ENCODE measurements at regions not wholly inside any gene's neighbourhood (a gene's known extent, or its start where the extent isn't known, plus 50 kb on each side); places are given as distances from the start of the nearest gene placed in this dataset.

DNA sequence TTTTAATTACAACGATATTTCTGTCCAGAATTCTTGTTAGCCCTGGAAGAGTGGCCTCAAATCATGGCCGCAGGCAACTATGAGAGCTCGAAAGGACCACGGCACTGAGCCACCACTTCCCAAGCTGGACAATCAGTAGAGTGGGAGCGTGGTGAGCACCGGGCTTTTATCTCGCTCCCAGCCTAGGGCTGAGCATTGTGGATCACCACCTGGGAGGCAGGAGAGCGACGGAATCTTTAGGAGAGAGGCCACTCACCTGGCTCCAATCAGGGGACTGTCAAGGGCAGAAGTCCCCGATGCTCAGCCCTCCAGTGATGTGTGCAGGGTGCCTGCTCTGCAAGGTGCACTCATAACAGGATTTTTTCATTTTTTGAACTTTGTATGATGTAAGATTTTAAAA lies 377.1 kb upstream of the B3GAT1 start:
- H3K4me3 ChIP-seq (replicated peaks; ENCODE audit: low read depth, low read length) = no peak overlapping the region
- no peak for DNase-seq (ENCODE audit: extremely low read depth, low read depth)
- no peak for TF ChIP-seq CTCF (IDR thresholded peaks at IDR 0.05; ENCODE audit: low read depth, low read length, missing control alignments)

GRCh38 chr11:134786636-134787035 lies 374.6 kb upstream of the B3GAT1 start:
- no peak for DNase-seq (ENCODE audit: extremely low read depth, low read depth)
- no peak overlapping the region for H3K4me3 ChIP-seq (replicated peaks; ENCODE audit: low read depth, low read length)
- no peak for TF ChIP-seq CTCF (IDR thresholded peaks at IDR 0.05; ENCODE audit: low read depth, low read length, missing control alignments)

- DNase-seq (ENCODE audit: extremely low read depth, low read depth) = no peak
- no peak overlapping the region for H3K4me3 ChIP-seq (replicated peaks; ENCODE audit: low read depth, low read length)
- TF ChIP-seq CTCF (IDR thresholded peaks at IDR 0.05; ENCODE audit: low read depth, low read length, missing control alignments) = no peak
Observed at GRCh38 chr11:134785660-134786284, 373.7 kb upstream of the B3GAT1 start.

DNA sequence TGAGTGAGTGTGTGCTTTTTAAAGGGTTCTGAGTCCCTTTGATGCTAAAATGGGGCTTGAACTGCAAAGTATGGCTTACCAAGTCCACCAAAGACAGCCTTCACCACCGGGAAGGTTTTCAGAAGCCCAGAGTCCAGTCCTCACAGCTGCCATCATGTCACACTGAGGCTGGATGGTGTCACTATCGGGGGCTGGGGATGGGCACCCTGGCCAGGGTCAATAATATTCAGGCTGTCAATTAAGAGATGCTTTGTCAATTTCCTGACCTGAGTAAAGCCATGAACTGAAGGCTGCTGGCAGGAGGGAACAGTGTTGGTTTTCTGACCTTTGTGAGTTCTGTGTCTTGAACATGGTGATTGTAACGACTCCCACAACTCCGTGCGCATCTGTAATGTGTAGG lies 373.0 kb upstream of the B3GAT1 start:
- H3K4me3 ChIP-seq (replicated peaks; ENCODE audit: low read depth, low read length) = no peak overlapping the region
- no peak for TF ChIP-seq CTCF (IDR thresholded peaks at IDR 0.05; ENCODE audit: low read depth, low read length, missing control alignments)

GRCh38 chr11:134784568-134784967 lies 372.5 kb upstream of the B3GAT1 start:
- DNase-seq (ENCODE audit: extremely low read depth, low read depth) = no peak
- TF ChIP-seq CTCF (IDR thresholded peaks at IDR 0.05; ENCODE audit: low read depth, low read length, missing control alignments) = no peak
- H3K4me3 ChIP-seq (replicated peaks; ENCODE audit: low read depth, low read length) = no peak overlapping the region

More for the DNA sequence above, 373.0 kb upstream of the B3GAT1 start:
- no peak for DNase-seq (ENCODE audit: extremely low read depth, low read depth)

DNA sequence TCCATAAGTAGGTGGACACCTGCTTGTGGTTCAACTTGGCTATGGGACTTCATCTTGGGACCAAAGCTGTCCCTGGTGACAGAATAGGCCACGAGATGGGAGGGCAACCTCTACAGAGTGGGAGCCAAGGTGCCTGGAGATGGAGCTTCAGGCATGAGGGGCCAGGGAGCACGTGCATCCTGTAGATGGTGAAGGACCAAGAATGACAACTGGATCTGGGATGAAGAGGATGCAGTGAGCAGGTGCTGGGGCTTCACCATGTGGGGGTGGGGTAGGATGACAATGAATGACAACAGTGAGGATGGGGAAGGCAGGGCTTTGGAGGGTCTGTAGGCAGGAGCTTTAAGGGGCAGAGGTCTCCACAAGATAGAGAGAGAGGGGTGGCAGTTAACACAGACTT lies 372.0 kb upstream of the B3GAT1 start:
- no peak for DNase-seq (ENCODE audit: extremely low read depth, low read depth)
- TF ChIP-seq CTCF (IDR thresholded peaks at IDR 0.05; ENCODE audit: low read depth, low read length, missing control alignments) = no peak
- H3K4me3 ChIP-seq (replicated peaks; ENCODE audit: low read depth, low read length) = no peak overlapping the region

DNA sequence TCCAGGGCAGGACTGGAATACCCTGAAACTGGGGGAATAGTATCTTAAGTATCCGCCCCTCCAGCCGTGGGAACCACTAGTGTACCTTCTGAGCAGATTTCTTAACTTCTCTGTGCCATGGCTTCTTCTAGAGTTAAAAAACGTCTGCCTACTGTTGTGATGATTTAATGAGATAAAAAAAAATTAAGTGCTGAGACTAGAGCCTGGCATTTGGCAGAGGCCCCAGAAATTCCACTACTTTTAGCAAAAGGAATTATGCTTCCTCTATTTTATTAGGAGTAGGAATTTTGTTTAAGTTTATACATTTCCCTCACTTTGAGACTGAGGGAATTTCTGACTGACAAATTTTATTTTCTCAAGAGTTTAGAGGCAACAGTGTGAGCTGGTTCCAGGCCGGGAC lies 371.2 kb upstream of the B3GAT1 start:
- no peak overlapping the region for H3K4me3 ChIP-seq (replicated peaks; ENCODE audit: low read depth, low read length)
- no peak for DNase-seq (ENCODE audit: extremely low read depth, low read depth)
- TF ChIP-seq CTCF (IDR thresholded peaks at IDR 0.05; ENCODE audit: low read depth, low read length, missing control alignments) = no peak

Measured in HFF-Myc (cell line).